DMS53 (cell line): ENCODE measurements at regions not wholly inside any gene's neighbourhood (a gene's known extent, or its start where the extent isn't known, plus 50 kb on each side); places are given as distances from the start of the nearest gene placed in this dataset.
A peak's percentile ranks its signal among the peaks of the same experiment; 100 is the strongest.

Experiments
- DNase-seq: peaks from one replicate; lab custom pipeline; 2025; lab: John Stamatoyannopoulos, UW

DNA sequence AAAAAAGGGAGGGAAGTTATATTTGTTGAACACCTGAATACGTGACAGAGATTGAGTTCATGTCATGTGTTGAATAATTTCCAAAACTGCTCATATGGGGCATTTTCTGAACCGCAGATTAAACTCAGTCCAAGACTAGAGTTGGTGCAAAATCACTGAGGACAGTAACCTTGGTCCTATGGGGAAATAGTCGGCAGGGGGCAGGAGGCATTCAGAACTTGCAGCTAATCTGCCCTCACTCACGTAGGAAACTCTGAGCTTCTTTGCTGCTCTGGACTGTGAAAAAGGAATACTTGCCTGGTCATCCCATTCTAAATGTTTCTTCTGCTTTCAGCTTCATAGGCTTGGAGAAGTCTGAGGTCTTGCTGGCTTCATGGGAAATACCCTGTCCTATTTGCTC, 228.3 kb upstream of the ZP4 start:
- DNase-seq = no peak

DNA sequence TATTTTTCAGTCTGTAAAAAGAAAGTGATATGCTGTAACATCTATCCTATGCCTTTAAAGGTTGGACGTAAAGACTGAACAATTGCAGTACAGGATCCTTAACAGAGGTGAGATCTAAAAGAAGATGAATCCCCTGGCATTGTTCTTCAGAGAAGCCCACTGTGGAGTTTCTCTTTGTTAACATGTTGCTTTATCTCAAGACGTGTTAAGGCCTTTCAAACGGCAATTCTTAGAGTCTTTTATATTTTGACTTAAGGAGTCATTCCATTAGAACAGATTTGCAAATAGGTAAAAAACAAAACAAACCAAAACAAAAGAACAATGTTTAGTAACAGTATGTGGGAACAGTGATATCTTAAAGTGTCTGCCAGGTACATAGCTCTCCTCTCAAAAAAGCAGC, 225.1 kb upstream of the ZP4 start:
- DNase-seq = no peak

DNA sequence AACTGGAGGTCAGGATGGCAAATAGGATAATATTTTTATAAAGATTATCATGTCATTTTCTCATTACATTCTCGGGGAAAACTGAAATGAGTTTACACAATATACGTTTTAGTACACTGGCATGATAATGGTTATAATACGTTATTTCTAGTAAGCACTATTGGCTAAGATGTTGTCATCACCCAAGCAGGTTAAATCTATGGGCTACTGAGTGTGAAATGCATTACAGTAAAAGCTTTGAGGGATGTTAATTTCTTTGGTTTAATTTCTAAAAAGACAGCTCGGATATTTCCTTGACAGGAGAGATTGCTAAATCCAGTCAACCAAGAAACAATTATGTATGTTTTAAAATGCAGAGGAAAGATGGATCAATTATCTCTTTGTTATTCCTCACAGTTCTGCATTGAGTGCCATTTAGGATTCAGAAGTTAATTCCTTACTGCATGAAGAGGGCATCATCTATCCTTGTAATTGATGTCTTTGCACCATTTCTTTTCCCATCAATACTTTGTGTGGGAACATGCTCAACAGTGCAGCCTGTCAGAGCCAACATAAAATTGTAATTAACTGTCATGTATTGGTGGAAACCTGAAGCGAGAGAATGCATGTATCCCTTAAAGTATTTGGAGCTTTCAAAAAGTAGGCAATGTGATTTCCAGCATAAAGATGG, 222.4 kb upstream of the ZP4 start:
- no peak for DNase-seq

DNA sequence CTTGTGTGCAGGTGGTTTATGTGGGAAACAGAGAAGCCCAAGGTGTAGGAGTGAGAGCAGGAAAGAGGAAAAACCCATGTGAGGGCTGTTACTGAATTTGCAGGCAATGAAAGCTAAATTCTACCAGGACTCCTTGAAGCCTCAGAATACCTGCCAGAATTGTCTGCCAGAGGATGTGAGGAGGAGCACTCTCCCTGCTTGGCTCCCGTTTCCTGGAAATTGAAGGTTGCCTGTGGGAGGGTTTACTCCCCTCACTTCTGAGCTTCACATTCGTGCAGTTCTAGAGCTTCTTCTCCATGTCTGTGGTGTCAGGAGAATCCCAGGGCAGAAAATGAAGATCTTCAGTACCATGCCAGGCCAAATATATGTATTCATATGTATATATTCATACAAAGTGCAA, 220.8 kb upstream of the ZP4 start:
- no peak for DNase-seq

DNA sequence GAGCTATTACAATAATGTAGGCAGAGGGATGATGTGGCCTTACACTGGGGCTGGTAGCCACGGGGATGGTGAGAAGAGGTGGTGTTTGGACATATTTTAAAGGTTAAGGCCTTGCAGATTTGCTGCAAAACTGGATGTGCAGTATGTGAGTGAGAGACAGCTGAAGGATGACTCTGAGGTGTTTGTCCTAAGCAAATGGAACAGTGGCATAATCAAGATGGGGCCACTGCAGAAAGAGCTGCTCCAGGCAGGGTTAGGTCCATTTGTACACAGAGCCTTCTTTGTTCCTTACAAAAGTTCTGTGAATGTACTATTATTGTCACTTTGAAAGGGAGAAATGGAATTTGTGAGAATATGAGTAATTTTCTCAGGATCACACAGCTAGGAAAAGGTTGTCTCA, 220.4 kb upstream of the ZP4 start:
- DNase-seq = no peak

DNA sequence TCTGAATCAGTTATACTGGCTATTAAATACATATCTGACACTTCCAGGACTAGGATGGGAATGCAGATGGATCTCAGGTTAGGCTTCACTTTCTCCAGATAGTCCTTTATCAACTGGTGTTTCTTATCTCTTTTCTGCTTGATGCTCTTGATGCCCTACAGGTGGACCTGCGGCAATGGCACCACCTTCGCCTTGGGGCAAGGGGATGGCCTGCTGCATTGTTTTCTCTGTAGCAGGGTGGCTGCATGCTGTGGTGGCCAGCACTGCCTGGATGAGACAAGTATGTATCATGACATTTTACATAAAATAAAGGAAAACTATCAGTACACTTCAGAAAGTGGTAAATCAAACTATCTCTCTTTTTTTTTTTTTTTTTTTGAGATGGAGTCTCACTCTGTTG, 217.7 kb upstream of the ZP4 start:
- DNase-seq = no peak

DNA sequence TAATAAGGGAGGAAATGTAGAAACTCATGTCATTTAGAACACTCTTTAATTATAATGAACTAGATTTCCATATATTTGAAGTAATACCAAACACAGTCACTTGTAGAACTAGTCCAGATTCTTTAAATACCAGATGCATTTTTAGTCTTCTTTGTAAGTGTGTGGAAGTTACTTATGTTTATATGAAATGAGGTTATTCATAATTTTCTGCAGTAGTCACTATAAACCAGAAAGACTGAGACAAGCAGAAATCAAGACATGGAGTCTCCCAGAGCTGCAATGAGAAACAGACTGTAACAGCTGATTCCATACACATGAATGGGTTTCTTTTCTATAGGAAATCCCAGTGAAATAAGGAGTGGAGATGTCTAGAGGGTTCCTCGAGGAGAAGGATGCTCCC, 216.6 kb upstream of the ZP4 start:
- no peak for DNase-seq

DNA sequence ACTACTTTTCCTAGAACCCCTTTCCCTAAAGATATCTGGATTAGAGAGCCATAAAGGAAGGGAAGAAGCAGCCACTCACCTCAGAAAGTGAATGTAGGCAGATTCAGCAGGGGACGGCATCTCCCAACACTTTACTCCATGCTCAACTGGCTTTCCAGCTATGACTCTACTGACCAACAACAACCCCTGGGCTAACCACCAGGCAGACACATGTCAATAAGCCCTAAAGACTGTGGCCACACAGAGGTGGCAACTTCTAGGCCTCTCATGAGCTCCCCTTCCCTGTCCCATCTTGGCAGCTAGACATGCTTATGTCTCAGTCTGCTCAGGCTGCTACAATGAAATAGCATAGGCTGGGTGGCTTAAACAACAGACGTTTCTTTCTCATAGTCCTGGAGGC, 214.0 kb upstream of the ZP4 start:
- DNase-seq = no peak

DNA sequence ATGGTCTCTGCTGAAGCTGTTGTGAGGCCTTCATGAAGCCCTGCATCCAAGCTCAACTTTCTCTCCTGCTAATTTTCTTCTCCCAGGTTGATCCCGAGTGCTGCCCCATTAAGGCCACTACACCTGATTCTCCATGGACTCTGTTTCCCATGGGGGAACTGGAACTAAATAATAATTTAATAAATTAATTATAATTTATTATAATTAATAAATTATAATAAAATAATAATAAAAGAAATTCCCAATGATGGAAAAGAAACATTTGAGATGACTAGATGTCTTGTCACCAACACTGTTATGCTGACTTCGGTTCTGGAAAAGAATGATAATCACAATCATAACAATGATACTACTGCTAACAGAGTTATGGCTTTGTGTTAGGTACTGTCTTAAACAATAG, 211.2 kb upstream of the ZP4 start:
- no peak for DNase-seq

DNA sequence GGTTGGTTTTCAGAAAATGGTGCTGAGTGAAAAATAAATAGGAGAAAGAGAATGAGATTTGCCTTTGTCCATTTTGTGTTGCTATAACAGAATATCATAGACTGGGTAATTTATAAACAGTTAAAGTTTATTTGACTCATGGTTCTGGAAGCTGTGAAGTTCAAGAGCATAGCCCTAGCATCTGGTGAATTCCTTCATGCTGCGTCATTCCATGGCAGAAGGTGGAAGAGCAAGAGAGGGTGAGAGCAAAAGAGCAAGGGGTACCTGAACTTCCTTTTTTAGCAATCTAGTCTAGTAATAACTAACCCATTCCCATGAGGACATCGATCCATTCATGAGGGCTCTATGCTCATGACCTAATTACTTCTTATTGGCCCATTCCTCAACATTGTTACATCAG, 209.1 kb upstream of the ZP4 start:
- no peak for DNase-seq

DNA sequence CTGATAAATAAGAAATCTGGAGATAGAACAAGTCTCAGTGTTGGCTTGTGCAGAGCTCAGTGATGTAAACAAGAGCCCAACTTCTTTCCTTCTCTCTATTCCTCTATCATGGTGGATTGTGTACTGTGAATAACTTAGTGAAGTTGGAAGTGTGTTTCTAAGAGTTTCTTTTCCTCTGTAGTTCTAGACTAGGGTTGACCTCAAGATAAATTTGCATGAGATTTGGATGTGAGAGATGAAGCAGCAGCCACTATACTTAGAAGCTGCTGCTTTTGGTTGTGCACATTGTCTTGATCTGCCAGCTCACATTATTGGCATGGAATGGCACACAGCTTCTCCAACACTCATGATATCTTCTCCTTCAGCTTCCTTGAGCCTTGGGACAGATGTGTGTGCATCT, 198.9 kb upstream of the ZP4 start:
- DNase-seq = no peak

DNA sequence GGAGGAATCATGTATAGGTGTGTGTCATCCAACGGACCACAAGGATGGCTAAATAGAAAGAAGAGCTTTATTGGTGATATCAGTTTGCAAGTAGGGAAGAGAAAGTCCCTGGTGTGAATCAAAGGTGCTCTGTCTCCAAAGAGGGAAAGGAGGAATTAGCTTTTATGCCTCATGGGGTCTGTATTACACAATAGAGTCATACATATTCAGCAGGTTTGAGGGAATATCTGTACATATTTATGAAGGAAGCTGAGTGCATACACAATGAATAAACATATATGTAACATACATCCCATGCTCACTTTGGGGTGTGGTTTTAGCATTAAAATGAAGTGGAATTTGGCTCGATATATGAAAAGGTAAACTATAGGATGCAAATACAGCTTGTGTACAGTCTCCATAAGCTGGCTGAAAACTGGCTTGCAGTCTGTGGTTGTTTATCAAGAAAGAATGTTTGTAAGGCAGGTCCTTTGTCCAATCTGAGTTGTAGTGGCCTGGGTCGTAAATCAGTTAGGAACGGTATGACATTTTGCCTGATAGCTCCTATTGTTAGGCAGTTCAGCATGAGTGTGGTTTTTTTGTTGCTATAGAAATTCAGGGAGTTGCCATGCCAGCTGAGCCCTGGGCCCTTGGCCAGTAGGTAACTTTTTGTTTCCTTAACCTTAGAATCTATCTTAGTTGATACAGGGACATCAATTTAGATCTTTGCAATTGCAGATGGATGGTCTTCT, 198.0 kb upstream of the ZP4 start:
- DNase-seq = peak; percentile 50

DNA sequence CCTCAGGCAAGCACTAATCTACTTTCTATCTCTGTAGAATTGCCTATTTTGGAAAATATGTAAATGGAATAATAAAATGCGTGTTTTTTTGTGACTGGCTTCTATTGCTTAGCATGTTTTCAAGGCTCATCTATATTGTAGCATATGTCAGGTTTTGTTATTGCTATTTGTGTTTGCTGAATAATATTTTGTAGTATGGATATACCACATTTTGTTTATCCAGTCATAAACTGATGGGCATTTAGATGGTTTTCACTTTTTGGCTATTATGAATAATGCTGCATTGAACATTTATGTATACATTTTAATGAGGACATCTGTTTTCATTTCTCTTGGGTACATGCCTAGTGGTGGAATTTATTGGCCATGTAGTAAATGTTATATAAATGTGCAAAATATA, 183.3 kb upstream of the ZP4 start:
- DNase-seq = no peak

DNA sequence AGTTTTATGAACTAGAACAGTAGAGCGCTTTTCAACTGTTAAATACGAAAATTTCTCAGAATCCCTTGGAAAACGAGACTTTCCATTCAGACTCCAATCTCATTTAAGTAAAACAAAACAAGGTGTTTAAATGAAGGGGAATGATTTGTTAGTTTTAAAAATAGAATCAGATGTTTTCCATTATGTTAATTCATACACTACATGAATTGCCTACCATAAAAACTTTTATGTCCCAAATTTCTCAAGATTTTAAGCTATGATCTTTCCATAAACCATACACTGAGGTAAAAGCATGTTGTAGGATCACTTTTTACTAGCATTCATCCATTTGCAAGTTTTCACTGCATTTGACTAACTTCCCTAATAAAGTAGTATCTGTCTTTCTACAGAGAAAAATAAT, 180.3 kb upstream of the ZP4 start:
- no peak for DNase-seq

DNA sequence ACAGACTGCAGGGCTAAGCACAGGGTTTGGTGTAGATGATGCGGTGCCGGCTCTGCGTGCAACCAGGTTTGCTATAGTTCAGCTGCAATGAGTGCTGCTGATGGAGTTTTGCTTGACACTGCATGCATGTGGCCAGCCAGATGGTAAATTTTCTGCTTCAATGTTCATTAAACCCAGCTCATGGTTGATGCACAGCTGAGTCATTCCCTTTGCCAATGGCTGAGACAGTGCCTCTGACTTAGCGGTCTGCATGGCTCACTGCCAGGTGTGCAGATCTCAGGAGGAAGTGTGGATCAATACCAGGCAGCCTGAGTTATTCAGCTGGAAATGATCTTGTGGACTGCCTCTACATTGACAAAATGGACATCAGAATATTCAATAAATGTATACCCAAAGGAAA, 172.7 kb upstream of the ZP4 start:
- peak; percentile 62 for DNase-seq

DNA sequence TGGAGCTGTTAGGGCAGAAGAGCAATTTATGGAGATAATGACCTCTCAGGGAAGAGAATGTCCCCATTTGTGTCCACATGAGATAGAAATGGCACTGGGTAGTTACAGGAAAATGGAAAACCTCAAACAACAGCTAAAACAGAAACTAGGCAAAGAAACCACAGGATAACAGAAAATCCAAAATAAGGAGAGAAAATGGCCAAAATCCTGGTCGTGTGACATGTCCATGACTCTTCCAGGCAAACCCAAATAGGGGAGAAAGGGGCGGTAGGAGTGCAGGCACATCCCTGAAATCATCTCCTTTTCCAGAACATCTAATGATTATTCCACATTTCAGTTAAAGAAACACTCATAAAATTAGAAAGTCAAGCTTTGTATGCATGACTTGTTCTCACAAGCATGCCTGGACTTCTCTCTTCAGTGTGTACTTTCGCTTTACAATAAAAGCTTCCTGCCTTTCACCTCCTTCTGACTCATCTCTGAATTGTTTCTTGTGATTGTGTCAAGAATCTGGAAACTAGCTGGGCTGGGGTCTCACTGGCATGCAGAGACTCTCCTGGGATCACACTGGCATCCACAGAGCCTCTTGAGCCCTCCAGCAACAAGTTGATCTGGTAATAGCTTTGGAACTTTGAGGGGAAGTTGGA, 171.4 kb upstream of the ZP4 start:
- DNase-seq = peak; percentile 6

DNA sequence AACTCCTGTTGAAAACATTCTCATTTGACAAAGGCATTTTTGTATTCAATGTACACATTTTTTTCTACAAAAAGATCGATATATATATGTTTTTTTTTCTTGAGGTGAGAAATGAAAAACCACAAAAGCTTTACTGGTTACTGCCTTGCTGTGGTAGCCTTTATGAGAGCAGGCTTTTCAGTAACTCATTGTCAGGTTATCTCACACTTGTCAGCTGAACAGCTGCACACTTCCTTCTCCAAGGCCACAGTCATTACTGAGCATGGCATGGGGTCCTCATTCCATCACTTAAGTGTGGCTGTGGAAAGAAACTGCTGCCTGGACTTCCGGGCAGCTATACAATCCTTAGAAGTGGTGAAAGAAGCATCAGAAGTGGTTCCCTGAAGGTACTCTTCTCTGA, 169.3 kb upstream of the ZP4 start:
- no peak for DNase-seq

DNA sequence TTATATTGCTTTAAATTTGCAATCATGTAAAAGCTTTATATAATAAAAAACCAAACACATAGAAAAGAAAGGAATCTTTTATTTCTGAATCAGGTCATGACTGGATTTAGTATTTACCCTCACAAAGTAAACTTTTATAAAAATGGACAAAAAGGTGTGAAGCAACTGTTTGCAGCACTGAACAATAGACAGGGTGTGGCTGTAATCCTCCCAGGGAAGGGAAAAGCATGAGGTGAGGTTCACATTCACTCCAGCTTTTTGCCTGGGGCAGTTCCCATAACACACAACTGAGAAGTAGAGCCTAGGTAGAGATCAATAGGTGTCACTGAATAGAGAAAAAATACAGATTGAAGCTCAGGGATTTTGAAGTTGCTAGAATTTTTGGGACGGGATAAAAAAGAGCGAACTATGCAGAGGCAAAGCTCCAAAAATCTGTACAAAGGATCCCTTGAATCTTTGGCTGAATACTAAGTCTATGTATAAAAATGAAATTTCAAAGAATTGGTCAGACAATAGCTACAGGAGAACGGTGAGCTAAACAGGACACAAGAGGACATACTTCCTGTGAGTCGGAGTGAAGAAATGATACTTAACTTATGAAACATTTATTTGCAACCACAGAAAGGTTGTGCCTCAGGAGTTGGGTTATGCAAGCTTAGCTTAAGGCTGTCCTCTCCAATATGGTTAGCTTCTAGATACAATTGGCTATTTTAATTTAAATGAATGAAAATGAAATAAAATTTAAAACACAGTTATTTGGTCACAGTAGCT, 162.0 kb upstream of the ZP4 start:
- DNase-seq = no peak

DNA sequence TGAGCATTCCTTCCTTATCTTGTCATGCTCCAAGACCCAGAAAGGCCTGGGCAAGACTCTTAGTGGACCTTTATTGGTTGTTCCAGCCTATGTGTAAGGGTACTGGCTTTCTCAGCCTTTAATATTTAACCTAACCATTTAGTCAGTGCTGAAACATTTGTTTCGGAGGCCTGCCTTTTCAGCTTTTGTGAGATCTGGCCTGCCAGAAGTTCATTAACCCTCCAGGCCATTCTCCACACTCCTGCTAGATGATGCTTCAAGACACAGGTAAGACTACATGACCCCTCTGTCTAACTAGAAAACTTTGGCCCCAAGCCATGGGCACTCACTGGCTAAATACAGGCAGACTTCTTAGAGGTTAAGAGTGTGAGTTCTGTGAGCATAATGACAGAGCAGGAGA, 138.4 kb upstream of the ZP4 start:
- no peak for DNase-seq

DNA sequence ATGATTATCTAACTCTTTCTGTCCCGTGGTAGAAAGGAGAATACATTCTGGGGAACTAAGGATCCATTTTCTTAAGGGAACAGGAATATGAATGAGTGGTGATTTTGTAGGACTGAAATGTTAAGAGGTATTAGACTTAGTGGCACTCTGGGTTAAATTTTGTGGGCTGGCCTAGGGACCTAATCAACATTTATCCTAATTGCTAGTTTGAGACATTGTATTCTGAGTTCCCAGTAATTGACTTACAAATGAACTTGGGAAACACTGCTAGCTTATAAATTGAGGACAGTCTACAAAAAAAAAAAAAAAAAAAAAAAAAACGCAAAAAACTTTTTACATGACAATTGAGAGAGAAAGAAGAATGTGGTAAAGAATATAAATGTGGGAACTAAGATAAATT, 136.6 kb upstream of the ZP4 start:
- no peak for DNase-seq

DNA sequence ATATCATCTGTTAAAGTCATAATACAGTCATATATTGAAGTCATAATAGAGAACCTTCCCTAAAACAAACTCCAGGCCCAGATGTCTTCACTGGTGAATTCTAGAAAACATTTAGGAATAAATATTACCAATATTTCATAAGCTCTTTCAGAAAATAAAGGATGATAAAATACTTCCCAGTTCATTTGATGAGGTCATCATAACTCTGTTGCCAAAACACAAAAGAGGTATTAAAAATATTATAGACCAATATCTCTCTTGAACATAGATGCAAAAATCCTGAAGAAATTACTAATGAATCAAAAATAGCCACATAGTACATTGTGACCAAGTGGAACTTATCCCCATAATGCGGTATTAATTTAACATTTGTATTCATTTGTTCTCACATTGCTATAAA, 132.4 kb upstream of the ZP4 start:
- no peak for DNase-seq

DNA sequence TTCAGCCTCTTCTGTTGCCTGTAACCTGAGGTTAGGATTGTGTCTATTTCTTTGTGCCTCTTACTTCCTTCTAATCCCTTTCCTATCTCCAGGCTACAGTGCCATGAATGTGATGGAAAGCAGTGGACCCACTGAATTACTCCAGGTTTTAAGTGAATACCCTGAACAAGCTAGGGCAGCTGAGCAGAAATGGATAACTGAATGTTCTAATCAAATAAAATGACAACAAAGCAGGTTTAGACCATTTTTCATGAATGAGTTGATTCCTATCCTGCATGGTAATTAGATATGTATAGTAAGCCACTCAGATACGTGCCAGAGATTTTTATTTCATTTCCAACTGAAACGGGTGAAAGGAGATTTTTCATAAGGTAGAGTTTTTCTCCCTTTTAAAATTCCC, 127.5 kb upstream of the ZP4 start:
- no peak for DNase-seq

DNA sequence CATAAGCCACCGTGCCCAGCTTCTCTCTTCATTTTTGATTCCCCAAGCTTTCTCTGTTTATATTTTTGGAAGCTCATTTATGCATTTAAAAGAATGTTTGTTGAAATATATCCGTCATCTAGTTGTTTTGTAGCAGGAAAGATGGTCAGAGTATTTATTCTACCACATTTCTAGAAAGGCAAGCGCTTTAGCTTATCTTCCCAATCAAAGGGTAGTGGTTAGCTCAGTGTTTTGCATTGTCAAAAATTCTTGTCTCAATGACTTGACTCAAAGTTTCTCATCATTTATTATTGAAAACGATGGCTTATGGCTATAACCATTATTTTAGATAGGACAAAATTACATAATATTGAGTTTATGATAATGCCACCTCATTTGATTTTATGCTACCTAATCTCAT, 116.1 kb upstream of the ZP4 start:
- DNase-seq = no peak
